Tibial nerve (tissue), 4 donors: ENCODE measurements at regions not wholly inside any gene's neighbourhood (a gene's known extent, or its start where the extent isn't known, plus 50 kb on each side); places are given as distances from the start of the nearest gene placed in this dataset.

ENCODE experiments used
- EP300 ChIP-seq, 2 donors: sonication (generic); formaldehyde crosslinking; IDR thresholded peaks; one replicate each; pipeline ENCODE4 v1.6.1; 2017; ENCODE audit warnings: antibody characterized with exemption in 2 of 2, mild to moderate bottlenecking in 1 of 2
- POLR2A ChIP-seq, 2 donors: fragments of 450-650 bp; IDR thresholded peaks; one replicate each; pipeline ENCODE4 v1.6.1; 2017; ENCODE audit warnings: antibody characterized with exemption in 2 of 2, mild to moderate bottlenecking in 2 of 2, moderate library complexity in 2 of 2
- TF ChIP-seq, protein P1 (sequence below), 5 experiments: fragments of 200-600 bp in 3 of 5; fragments of 450-650 bp in 2 of 5; sonication (generic) in 3 of 5; IDR thresholded peaks; one replicate each; pipeline ENCODE4 v1.5.1; 2016 to 2019; ENCODE audit warnings: antibody characterized with exemption in 5 of 5, mild to moderate bottlenecking in 3 of 5, moderate library complexity in 2 of 5

DNA sequence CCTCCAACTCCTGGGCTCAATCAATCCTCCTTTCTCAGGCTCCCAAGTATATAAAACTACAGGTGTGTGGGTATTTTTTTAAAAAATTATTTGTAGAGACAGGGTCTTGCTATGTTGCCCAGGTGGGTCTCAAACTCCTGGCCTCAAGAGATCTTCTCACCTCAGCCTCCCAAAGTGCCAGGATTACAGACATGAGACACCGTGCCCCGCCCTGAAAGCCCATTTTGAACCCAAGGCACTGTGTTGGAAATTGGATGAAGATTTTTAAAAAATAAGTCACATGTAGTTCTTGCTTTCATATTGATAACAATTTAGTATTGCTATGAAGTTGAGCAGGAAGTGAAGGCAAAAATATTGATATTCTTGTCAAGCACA is 472.5 kb upstream of the TNP1 start:
- TF ChIP-seq, protein P1, sequence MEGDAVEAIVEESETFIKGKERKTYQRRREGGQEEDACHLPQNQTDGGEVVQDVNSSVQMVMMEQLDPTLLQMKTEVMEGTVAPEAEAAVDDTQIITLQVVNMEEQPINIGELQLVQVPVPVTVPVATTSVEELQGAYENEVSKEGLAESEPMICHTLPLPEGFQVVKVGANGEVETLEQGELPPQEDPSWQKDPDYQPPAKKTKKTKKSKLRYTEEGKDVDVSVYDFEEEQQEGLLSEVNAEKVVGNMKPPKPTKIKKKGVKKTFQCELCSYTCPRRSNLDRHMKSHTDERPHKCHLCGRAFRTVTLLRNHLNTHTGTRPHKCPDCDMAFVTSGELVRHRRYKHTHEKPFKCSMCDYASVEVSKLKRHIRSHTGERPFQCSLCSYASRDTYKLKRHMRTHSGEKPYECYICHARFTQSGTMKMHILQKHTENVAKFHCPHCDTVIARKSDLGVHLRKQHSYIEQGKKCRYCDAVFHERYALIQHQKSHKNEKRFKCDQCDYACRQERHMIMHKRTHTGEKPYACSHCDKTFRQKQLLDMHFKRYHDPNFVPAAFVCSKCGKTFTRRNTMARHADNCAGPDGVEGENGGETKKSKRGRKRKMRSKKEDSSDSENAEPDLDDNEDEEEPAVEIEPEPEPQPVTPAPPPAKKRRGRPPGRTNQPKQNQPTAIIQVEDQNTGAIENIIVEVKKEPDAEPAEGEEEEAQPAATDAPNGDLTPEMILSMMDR (IDR thresholded peaks at IDR 0.05), result no peak
- TF ChIP-seq POLR2A (IDR thresholded peaks at IDR 0.05) (no peak), EP300 (IDR thresholded peaks at IDR 0.05) (no peak)
